Osteocyte (in vitro differentiated cells): ENCODE measurements at regions not wholly inside any gene's neighbourhood (a gene's known extent, or its start where the extent isn't known, plus 50 kb on each side); places are given as distances from the start of the nearest gene placed in this dataset.

Source experiments
- DNase-seq: peaks from one replicate; pipeline ENCODE4 v3.0.0; 2021; ENCODE audit warnings: mixed read lengths; ENCODE audit not compliant: unreplicated experiment; ENCODE audit errors: extremely low spot score
- H3K27ac Mint-ChIP-seq: one replicate; pipeline ENCODE4 v1.8.0; 2021; ENCODE audit warnings: mild to moderate bottlenecking, mixed read lengths; ENCODE audit not compliant: unreplicated experiment
- H3K27me3 Mint-ChIP-seq: one replicate; pipeline ENCODE4 v1.8.0; 2021; ENCODE audit warnings: mixed read lengths; ENCODE audit not compliant: unreplicated experiment
- H3K36me3 Mint-ChIP-seq: one replicate; pipeline ENCODE4 v1.8.0; 2021; ENCODE audit warnings: mixed read lengths; ENCODE audit not compliant: unreplicated experiment
- H3K4me1 Mint-ChIP-seq: one replicate; pipeline ENCODE4 v1.8.0; 2021; ENCODE audit warnings: mixed read lengths; ENCODE audit not compliant: unreplicated experiment
- H3K4me3 Mint-ChIP-seq: one replicate; pipeline ENCODE4 v1.8.0; 2021; ENCODE audit warnings: mild to moderate bottlenecking, moderate library complexity, mixed read lengths; ENCODE audit not compliant: unreplicated experiment
- H3K9me3 Mint-ChIP-seq: one replicate; pipeline ENCODE4 v1.8.0; 2021; ENCODE audit warnings: mixed read lengths; ENCODE audit not compliant: unreplicated experiment
- TF ChIP-seq, protein P1 (sequence below): fragments of 200-600 bp; sonication (generic); IDR thresholded peaks from 2 replicates; pipeline ENCODE4 v1.5.0; 2021; ENCODE audit warnings: antibody characterized with exemption, mild to moderate bottlenecking, moderate library complexity

GRCh38 chr20:57073402-57073801, 193.0 kb downstream of the BMP7 start:
- Mint-ChIP-seq H3K36me3 (peaks cover 5% of the 10 kb centered on the region), H3K9me3 (peaks cover 10% of the 10 kb centered on the region), H3K4me1 (peaks cover 12% of the 10 kb centered on the region), H3K27ac (no peak overlapping the region), H3K4me3 (no peak overlapping the region), H3K27me3 (no peaks in the 10 kb centered on the region)
- DNase-seq: no peak
- TF ChIP-seq, protein P1, sequence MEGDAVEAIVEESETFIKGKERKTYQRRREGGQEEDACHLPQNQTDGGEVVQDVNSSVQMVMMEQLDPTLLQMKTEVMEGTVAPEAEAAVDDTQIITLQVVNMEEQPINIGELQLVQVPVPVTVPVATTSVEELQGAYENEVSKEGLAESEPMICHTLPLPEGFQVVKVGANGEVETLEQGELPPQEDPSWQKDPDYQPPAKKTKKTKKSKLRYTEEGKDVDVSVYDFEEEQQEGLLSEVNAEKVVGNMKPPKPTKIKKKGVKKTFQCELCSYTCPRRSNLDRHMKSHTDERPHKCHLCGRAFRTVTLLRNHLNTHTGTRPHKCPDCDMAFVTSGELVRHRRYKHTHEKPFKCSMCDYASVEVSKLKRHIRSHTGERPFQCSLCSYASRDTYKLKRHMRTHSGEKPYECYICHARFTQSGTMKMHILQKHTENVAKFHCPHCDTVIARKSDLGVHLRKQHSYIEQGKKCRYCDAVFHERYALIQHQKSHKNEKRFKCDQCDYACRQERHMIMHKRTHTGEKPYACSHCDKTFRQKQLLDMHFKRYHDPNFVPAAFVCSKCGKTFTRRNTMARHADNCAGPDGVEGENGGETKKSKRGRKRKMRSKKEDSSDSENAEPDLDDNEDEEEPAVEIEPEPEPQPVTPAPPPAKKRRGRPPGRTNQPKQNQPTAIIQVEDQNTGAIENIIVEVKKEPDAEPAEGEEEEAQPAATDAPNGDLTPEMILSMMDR: no peak

DNA sequence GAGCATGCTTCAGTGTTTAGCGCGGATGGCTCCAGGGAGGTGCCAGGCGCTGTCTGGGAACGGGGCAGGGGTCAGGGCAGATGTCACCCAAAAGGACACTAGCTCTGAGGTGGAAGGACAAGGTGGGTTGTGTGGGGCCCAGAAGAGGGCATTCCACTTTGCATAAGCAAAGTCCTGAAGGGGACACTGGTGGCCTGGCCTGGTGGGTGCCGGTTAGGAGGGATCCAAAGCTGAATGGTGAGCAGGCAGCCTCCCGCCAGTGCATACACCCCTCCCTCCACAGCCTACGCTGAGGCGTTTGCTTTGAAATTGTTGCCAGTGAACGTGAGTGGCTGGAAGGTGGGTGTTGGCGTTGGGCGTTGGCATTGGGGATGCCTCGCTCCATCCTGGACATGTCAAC, 192.1 kb downstream of the BMP7 start:
- DNase-seq: no peak
- Mint-ChIP-seq H3K27ac (no peak overlapping the region), H3K4me1 (peaks cover 14% of the 10 kb centered on the region), H3K4me3 (no peak overlapping the region), H3K36me3 (peaks cover 5% of the 10 kb centered on the region), H3K9me3 (peaks cover 19% of the 10 kb centered on the region), H3K27me3 (no peaks in the 10 kb centered on the region)
- TF ChIP-seq, protein P1: no peak

- Mint-ChIP-seq H3K36me3 (peaks cover 5% of the 10 kb centered on the region), H3K9me3 (peaks cover 19% of the 10 kb centered on the region), H3K27me3 (no peaks in the 10 kb centered on the region), H3K4me1 (peaks cover 21% of the 10 kb centered on the region), H3K27ac (no peak overlapping the region), H3K4me3 (no peak overlapping the region)
- TF ChIP-seq, protein P1: no peak
- no peak for DNase-seq
Measured at GRCh38 chr20:57075181-57075580, 191.3 kb downstream of the BMP7 start.

DNA sequence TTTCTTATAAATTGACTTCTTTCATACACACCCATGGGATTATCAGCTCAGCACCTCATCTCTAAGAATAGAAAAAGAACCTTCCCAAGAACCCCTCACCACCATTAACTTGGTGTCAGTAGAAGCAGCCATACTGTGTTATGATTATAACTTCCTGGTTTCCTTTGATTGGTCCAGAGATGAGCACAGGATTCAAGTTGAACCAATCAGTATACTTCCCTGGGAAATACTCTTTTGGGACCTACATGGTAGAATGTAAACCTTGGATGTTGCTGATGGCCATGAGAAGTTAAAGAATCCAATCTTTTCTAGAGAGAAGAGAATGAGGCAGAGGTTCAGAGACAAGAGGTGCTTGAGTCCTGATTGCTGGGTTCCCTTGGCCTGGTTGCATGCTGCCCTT, 190.8 kb downstream of the BMP7 start:
- no peak overlapping the region for H3K27ac Mint-ChIP-seq
- no peaks in the 10 kb centered on the region for H3K27me3 Mint-ChIP-seq
- H3K4me1 Mint-ChIP-seq: peaks cover 23% of the 10 kb centered on the region
- TF ChIP-seq, protein P1: no peak
- H3K9me3 Mint-ChIP-seq: peaks cover 19% of the 10 kb centered on the region
- no peak for DNase-seq
- H3K4me3 Mint-ChIP-seq: no peak overlapping the region
- peaks cover 5% of the 10 kb centered on the region for H3K36me3 Mint-ChIP-seq

DNA sequence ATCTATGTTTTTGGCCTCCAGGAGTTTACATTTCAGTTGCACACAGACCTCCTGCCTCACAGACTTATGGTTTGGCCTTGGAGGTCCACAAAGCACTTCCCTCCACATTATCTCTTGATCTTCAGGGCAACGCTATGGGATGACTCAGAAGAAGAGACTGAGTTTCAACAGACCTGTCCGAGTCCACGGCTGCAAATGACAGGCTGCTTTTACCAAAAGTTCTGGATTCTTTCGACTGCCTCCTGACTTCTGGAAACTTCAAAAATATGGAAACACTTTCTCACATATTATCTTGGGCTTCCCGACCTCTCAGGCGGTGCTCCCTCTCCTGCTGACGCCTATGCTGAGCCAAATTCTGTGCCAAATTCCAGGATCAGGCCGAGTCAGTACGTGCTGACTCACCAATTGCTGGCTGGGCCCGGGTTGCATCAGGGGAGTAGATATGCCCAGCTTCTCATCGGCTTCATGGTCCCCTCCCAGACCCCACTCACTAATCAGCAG, 190.2 kb downstream of the BMP7 start:
- TF ChIP-seq, protein P1: no peak
- H3K9me3 Mint-ChIP-seq: peaks cover 19% of the 10 kb centered on the region
- no peak overlapping the region for H3K4me3 Mint-ChIP-seq
- H3K4me1 Mint-ChIP-seq: peaks cover 20% of the 10 kb centered on the region
- H3K27ac Mint-ChIP-seq: no peak overlapping the region
- peaks cover 5% of the 10 kb centered on the region for H3K36me3 Mint-ChIP-seq
- no peak for DNase-seq
- no peaks in the 10 kb centered on the region for H3K27me3 Mint-ChIP-seq
